ENCODE measurements at regions not wholly inside any gene's neighbourhood (a gene's known extent, or its start where the extent isn't known, plus 50 kb on each side); places are given as distances from the start of the nearest gene placed in this dataset.

- no peak for DNase-seq (ENCODE audit: low read depth, low spot score)
Observed at GRCh38 chr6:40194447-40195170, 260.3 kb upstream of the MOCS1 start.

- no peak for DNase-seq (ENCODE audit: low read depth, low spot score)
Observed at GRCh38 chr6:40192516-40192915, 258.3 kb upstream of the MOCS1 start.

- DNase-seq (ENCODE audit: low read depth, low spot score) = no peak
Observed at GRCh38 chr6:40188931-40189330, 254.7 kb upstream of the MOCS1 start.

GRCh38 chr6:40187535-40188144 lies 253.4 kb upstream of the MOCS1 start:
- DNase-seq (ENCODE audit: low read depth, low spot score) = no peak

- no peak for DNase-seq (ENCODE audit: low read depth, low spot score)
Observed at GRCh38 chr6:40185486-40185885, 251.2 kb upstream of the MOCS1 start.

- DNase-seq (ENCODE audit: low read depth, low spot score) = no peak
Observed at GRCh38 chr6:40183902-40184301, 249.6 kb upstream of the MOCS1 start.

GRCh38 chr6:40181367-40181766 lies 247.1 kb upstream of the MOCS1 start:
- no peak for DNase-seq (ENCODE audit: low read depth, low spot score)

- DNase-seq (ENCODE audit: low read depth, low spot score) = no peak
Observed at GRCh38 chr6:40180271-40180670, 246.0 kb upstream of the MOCS1 start.

- DNase-seq (ENCODE audit: low read depth, low spot score) = no peak
Observed at GRCh38 chr6:40179496-40179895, 245.2 kb upstream of the MOCS1 start.

GRCh38 chr6:40177598-40177997 lies 243.3 kb upstream of the MOCS1 start:
- DNase-seq (ENCODE audit: low read depth, low spot score) = no peak

GRCh38 chr6:40176152-40176551 lies 241.9 kb upstream of the MOCS1 start:
- no peak for DNase-seq (ENCODE audit: low read depth, low spot score)

GRCh38 chr6:40172272-40172671 lies 238.0 kb upstream of the MOCS1 start:
- DNase-seq (ENCODE audit: low read depth, low spot score) = no peak

- no peak for DNase-seq (ENCODE audit: low read depth, low spot score)
Observed at GRCh38 chr6:40171343-40171742, 237.1 kb upstream of the MOCS1 start.

GRCh38 chr6:40170856-40171255 lies 236.6 kb upstream of the MOCS1 start:
- no peak for DNase-seq (ENCODE audit: low read depth, low spot score)

GRCh38 chr6:40169878-40170277 lies 235.6 kb upstream of the MOCS1 start:
- DNase-seq (ENCODE audit: low read depth, low spot score) = no peak

- no peak for DNase-seq (ENCODE audit: low read depth, low spot score)
Observed at GRCh38 chr6:40166963-40167362, 232.7 kb upstream of the MOCS1 start.

GRCh38 chr6:40165036-40165709 lies 230.9 kb upstream of the MOCS1 start:
- no peak for DNase-seq (ENCODE audit: low read depth, low spot score)

GRCh38 chr6:40164345-40164755 lies 230.1 kb upstream of the MOCS1 start:
- no peak for DNase-seq (ENCODE audit: low read depth, low spot score)

GRCh38 chr6:40163924-40164323 lies 229.7 kb upstream of the MOCS1 start:
- no peak for DNase-seq (ENCODE audit: low read depth, low spot score)

GRCh38 chr6:40162074-40162473 lies 227.8 kb upstream of the MOCS1 start:
- no peak for DNase-seq (ENCODE audit: low read depth, low spot score)

GRCh38 chr6:40160826-40161225 lies 226.6 kb upstream of the MOCS1 start:
- DNase-seq (ENCODE audit: low read depth, low spot score) = no peak

GRCh38 chr6:40159865-40160264 lies 225.6 kb upstream of the MOCS1 start:
- no peak for DNase-seq (ENCODE audit: low read depth, low spot score)
